Prostate gland (tissue), 2 donors: ENCODE measurements at regions not wholly inside any gene's neighbourhood (a gene's known extent, or its start where the extent isn't known, plus 50 kb on each side); places are given as distances from the start of the nearest gene placed in this dataset.

Source experiments
- POLR2AphosphoS5 ChIP-seq: sonication (generic); formaldehyde crosslinking; IDR thresholded peaks from one replicate; pipeline ENCODE4 v1.6.1; 2017; ENCODE audit warnings: antibody characterized with exemption
- TF ChIP-seq, protein P1 (sequence below), 4 experiments: fragments of 200-600 bp in 2 of 4; fragments of 450-650 bp in 2 of 4; sonication (generic) in 2 of 4; IDR thresholded peaks; 1 replicate in 3 of 4; 2 replicates in 1 of 4; pipeline ENCODE4 v1.5.1; 2016 to 2019; ENCODE audit warnings: antibody characterized with exemption in 4 of 4, mild to moderate bottlenecking in 2 of 4, moderate library complexity in 2 of 4

DNA sequence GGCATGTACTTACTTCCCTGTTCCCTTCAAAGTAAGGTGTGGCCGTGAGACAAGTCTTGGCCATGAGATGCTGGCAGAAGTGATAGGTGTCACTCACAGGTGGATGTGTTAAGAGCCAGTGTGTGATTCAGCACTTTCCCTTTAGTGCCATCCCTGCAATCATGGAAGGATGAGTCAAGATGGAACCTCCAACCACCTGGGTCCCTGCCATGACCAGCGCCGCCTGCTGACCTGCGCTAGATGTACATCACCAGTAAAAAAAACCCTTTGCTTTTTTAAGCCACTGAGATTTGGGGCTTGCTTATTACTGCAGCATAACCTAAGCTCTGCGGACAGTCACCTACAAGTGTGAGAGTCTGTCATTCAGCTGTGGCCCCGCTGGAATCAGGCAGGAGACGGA lies 71.7 kb downstream of the TOMM20 start:
- TF ChIP-seq, protein P1, sequence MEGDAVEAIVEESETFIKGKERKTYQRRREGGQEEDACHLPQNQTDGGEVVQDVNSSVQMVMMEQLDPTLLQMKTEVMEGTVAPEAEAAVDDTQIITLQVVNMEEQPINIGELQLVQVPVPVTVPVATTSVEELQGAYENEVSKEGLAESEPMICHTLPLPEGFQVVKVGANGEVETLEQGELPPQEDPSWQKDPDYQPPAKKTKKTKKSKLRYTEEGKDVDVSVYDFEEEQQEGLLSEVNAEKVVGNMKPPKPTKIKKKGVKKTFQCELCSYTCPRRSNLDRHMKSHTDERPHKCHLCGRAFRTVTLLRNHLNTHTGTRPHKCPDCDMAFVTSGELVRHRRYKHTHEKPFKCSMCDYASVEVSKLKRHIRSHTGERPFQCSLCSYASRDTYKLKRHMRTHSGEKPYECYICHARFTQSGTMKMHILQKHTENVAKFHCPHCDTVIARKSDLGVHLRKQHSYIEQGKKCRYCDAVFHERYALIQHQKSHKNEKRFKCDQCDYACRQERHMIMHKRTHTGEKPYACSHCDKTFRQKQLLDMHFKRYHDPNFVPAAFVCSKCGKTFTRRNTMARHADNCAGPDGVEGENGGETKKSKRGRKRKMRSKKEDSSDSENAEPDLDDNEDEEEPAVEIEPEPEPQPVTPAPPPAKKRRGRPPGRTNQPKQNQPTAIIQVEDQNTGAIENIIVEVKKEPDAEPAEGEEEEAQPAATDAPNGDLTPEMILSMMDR (IDR thresholded peaks at IDR 0.05): no peak
- no peak for TF ChIP-seq POLR2AphosphoS5
